ENCODE measurements at regions not wholly inside any gene's neighbourhood (a gene's known extent, or its start where the extent isn't known, plus 50 kb on each side); places are given as distances from the start of the nearest gene placed in this dataset.

GRCh38 chr5:133821889-133822288 is 146.5 kb downstream of the C5orf15 start:
- H3K27ac ChIP-seq (ENCODE audit: low read depth, low read length), result no peak overlapping the region

GRCh38 chr5:133821311-133821741 is 147.1 kb downstream of the C5orf15 start:
- Histone ChIP-seq H3K79me2 (ENCODE audit: control insufficient read depth, low read length) (no peaks in the 10 kb centered on the region), H3K36me3 (ENCODE audit: control insufficient read depth, low read length) (no peaks in the 10 kb centered on the region), H3K4me2 (ENCODE audit: low read length) (no peak overlapping the region), H3K27ac (ENCODE audit: low read depth, low read length) (no peak overlapping the region), H3K9me2 (replicated peaks; ENCODE audit: control insufficient read depth, low read length) (no peaks in the 10 kb centered on the region), H3K4me3 (ENCODE audit: low read length) (no peak overlapping the region), H3K4me1 (ENCODE audit: control insufficient read depth, low read length) (peaks cover 7% of the 10 kb centered on the region), H3F3A (ENCODE audit: control insufficient read depth, insufficient read depth) (no peaks in the 10 kb centered on the region), H3K9me3 (ENCODE audit: control insufficient read depth, insufficient read depth, low read length) (no peaks in the 10 kb centered on the region), H3K27me3 (ENCODE audit: control insufficient read depth, low read length) (peaks cover 31% of the 10 kb centered on the region), H4K20me1 (ENCODE audit: control insufficient read depth, insufficient read depth, low read depth, low read length) (no peaks in the 10 kb centered on the region)
- TF ChIP-seq CTCF (IDR thresholded peaks at IDR 0.05; ENCODE audit: low read depth, low read length, poor library complexity, severe bottlenecking) (no peak), EZH2phosphoT487 (IDR thresholded peaks at IDR 0.05; ENCODE audit: borderline replicate concordance, low read length) (no peak)

More at GRCh38 chr5:133821889-133822288, 146.5 kb downstream of the C5orf15 start:
- Histone ChIP-seq H3K9me2 (replicated peaks; ENCODE audit: control insufficient read depth, low read length) (no peaks in the 10 kb centered on the region), H3K4me2 (ENCODE audit: low read length) (no peak overlapping the region), H3K27me3 (ENCODE audit: control insufficient read depth, low read length) (peaks cover 31% of the 10 kb centered on the region), H4K20me1 (ENCODE audit: control insufficient read depth, insufficient read depth, low read depth, low read length) (no peaks in the 10 kb centered on the region), H3K36me3 (ENCODE audit: control insufficient read depth, low read length) (no peaks in the 10 kb centered on the region), H3K4me3 (ENCODE audit: low read length) (no peak overlapping the region), H3K9me3 (ENCODE audit: control insufficient read depth, insufficient read depth, low read length) (no peaks in the 10 kb centered on the region), H3K4me1 (ENCODE audit: control insufficient read depth, low read length) (peaks cover 7% of the 10 kb centered on the region), H3K79me2 (ENCODE audit: control insufficient read depth, low read length) (no peaks in the 10 kb centered on the region), H3F3A (ENCODE audit: control insufficient read depth, insufficient read depth) (no peaks in the 10 kb centered on the region)
- TF ChIP-seq CTCF (IDR thresholded peaks at IDR 0.05; ENCODE audit: low read depth, low read length, poor library complexity, severe bottlenecking), result no peak
- TF ChIP-seq EZH2phosphoT487 (IDR thresholded peaks at IDR 0.05; ENCODE audit: borderline replicate concordance, low read length), result no peak

GRCh38 chr5:133820507-133820906 is 147.9 kb downstream of the C5orf15 start:
- Histone ChIP-seq H3K4me3 (ENCODE audit: low read length) (no peak overlapping the region), H3K4me1 (ENCODE audit: control insufficient read depth, low read length) (peaks cover under 1% of the 10 kb centered on the region), H3K27ac (ENCODE audit: low read depth, low read length) (no peak overlapping the region), H3K79me2 (ENCODE audit: control insufficient read depth, low read length) (no peaks in the 10 kb centered on the region), H3K4me2 (ENCODE audit: low read length) (no peak overlapping the region), H3K36me3 (ENCODE audit: control insufficient read depth, low read length) (no peaks in the 10 kb centered on the region), H3K9me2 (replicated peaks; ENCODE audit: control insufficient read depth, low read length) (no peaks in the 10 kb centered on the region), H4K20me1 (ENCODE audit: control insufficient read depth, insufficient read depth, low read depth, low read length) (no peaks in the 10 kb centered on the region), H3F3A (ENCODE audit: control insufficient read depth, insufficient read depth) (no peaks in the 10 kb centered on the region), H3K27me3 (ENCODE audit: control insufficient read depth, low read length) (peaks cover 31% of the 10 kb centered on the region), H3K9me3 (ENCODE audit: control insufficient read depth, insufficient read depth, low read length) (no peaks in the 10 kb centered on the region)
- TF ChIP-seq EZH2phosphoT487 (IDR thresholded peaks at IDR 0.05; ENCODE audit: borderline replicate concordance, low read length), result no peak
- no peak for TF ChIP-seq CTCF (IDR thresholded peaks at IDR 0.05; ENCODE audit: low read depth, low read length, poor library complexity, severe bottlenecking)
